Transverse colon (tissue), 4 donors: ENCODE measurements at regions not wholly inside any gene's neighbourhood (a gene's known extent, or its start where the extent isn't known, plus 50 kb on each side); places are given as distances from the start of the nearest gene placed in this dataset.
"Not testable (repeated sequence)": the region's sequence is repeated elsewhere in the genome, so short reads cannot be mapped to it uniquely, and the experiment has no call there.

Source experiments
- DNase-seq: peaks from one replicate; pipeline ENCODE4 v3.0.0-alpha.2; 2019
- H3K27ac ChIP-seq, 4 donors: fragments of 200-600 bp; sonication (generic); 2 replicates each; pipeline ENCODE4 v1.5.1; 2016 to 2018; ENCODE audit warnings: inconsistent platforms in 4 of 4
- H3K27me3 ChIP-seq: fragments of 200-600 bp; sonication (generic); 2 replicates; pipeline ENCODE4 v1.5.1; 2017; ENCODE audit warnings: inconsistent platforms
- H3K36me3 ChIP-seq, 4 donors: fragments of 200-600 bp; sonication (generic); 2 replicates each; pipeline ENCODE4 v1.5.1; 2017 to 2019; ENCODE audit warnings: inconsistent platforms in 4 of 4
- H3K4me1 ChIP-seq, 4 donors: fragments of 200-600 bp; sonication (generic); 2 replicates each; pipeline ENCODE4 v1.5.1; 2017 to 2020; ENCODE audit warnings: inconsistent platforms in 4 of 4
- H3K4me3 ChIP-seq, 4 donors: fragments of 200-600 bp; sonication (generic); 1 replicate in 1 of 4; 2 replicates in 3 of 4; pipeline versions ENCODE4 v1.5.1 to v1.6.1; 2017 to 2019; ENCODE audit warnings: inconsistent platforms in 4 of 4
- H3K9me3 ChIP-seq, 2 donors: fragments of 200-600 bp; sonication (generic); 2 replicates each; pipeline ENCODE4 v1.5.1; 2017 to 2019; ENCODE audit warnings: inconsistent platforms in 2 of 2
- WGBS, 2 donors: methylation state at CpG; one replicate each; pipeline ENCODE4 v1.1.5; 2018; ENCODE audit warnings: low coverage in 1 of 2; 5-methylcytosine and 5-hydroxymethylcytosine counted together
- in situ Hi-C, 4 donors: fragments of 200-750 bp; cut with MboI; loops; one replicate each; pipeline versions ENCODE4 v1.15.0 to v1.15.1; 2017; ENCODE audit warnings: low sequenced_read_pairs in 3 of 4, low pct_ligation_motif_present in 1 of 4, low pct_unique_long_range_greater_than_20kb in 1 of 4
- intact Hi-C: fragments of 100-400 bp; cut with DNase I; formaldehyde crosslinking; loops from one replicate; pipeline ENCODE4 v1.15.1; 2023; ENCODE audit warnings: low total_unique reads

DNA sequence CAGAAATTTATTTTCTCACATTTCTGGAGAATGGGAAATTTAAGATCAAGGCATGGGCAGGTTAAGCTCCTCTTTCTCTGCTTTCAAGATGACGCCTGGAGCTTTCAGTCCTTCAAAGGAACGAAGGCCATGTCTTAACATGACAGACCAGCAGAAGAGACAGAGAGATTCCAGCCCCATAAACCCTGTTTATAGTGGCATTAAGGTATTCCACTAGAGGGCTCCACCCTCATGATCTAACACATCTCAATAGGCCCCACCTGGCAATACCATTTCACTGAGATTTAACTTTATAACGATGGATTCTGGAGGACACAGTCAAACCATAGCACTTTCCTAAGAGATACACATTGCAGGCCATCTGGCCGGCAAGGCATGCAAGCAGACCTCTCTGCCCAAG, 1406.1 kb downstream of the RPIA start:
- H3K36me3 ChIP-seq, in situ Hi-C loops, intact Hi-C loops, H3K4me1 ChIP-seq, H3K27me3 ChIP-seq, DNase-seq, H3K27ac ChIP-seq, H3K9me3 ChIP-seq, H3K4me3 ChIP-seq: not testable (repeated sequence)
- WGBS, 2 donors = 65% methylated on average over 4 of the region's 4 CpGs; no CpG with 5 or more reads in 1 of the 2 donors

GRCh38 chr2:90105142-90105541, 1413.7 kb downstream of the RPIA start:
- in situ Hi-C loops, H3K4me3 ChIP-seq, DNase-seq, H3K9me3 ChIP-seq, H3K27ac ChIP-seq, H3K27me3 ChIP-seq, H3K36me3 ChIP-seq, H3K4me1 ChIP-seq, intact Hi-C loops: not testable (repeated sequence)
- WGBS, 2 donors = 17% methylated on average over 4 of the region's 4 CpGs; no CpG with 5 or more reads in 1 of the 2 donors

DNA sequence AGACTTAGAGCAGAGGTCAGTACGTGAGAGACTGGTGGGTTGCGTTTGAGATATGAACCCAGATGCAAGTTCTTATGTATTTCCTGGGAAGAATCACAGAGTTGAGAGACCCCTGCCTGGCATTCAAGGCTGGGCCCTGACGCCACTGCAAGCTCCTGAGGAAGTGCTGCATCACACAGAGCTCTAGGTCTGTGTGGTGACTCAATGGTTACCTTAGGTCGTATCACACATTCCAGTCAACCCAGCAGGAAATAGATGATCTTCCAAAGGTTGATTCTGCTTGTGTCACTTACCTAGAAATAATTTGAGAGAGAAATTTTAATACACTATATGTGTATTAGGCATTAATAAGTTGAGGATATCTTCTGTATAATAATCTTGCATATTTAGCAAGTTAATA, 1431.9 kb downstream of the RPIA start:
- DNase-seq, H3K27me3 ChIP-seq, H3K36me3 ChIP-seq, H3K4me1 ChIP-seq, H3K27ac ChIP-seq, intact Hi-C loops, H3K4me3 ChIP-seq, in situ Hi-C loops, H3K9me3 ChIP-seq: not testable (repeated sequence)
- 53% methylated on average over 4 of the region's 4 CpGs; no CpG with 5 or more reads in 1 of the 2 donors for WGBS, 2 donors

- H3K27me3 ChIP-seq, H3K36me3 ChIP-seq, H3K4me1 ChIP-seq, H3K4me3 ChIP-seq, DNase-seq, H3K9me3 ChIP-seq, in situ Hi-C loops, intact Hi-C loops, H3K27ac ChIP-seq: not testable (repeated sequence)
- 95% methylated on average over 1 of the region's 1 CpG; no CpG with 5 or more reads in 1 of the 2 donors for WGBS, 2 donors
These were observed 1447.6 kb downstream of the RPIA start for GRCh38 chr2:90139046-90139445.

GRCh38 chr2:90141558-90141957, 1450.1 kb downstream of the RPIA start:
- H3K27me3 ChIP-seq, intact Hi-C loops, H3K9me3 ChIP-seq, DNase-seq, H3K4me3 ChIP-seq, H3K36me3 ChIP-seq, H3K4me1 ChIP-seq, in situ Hi-C loops, H3K27ac ChIP-seq: not testable (repeated sequence)
- WGBS, 2 donors = 77% methylated on average over 5 of the region's 5 CpGs; no CpG with 5 or more reads in 1 of the 2 donors

DNA sequence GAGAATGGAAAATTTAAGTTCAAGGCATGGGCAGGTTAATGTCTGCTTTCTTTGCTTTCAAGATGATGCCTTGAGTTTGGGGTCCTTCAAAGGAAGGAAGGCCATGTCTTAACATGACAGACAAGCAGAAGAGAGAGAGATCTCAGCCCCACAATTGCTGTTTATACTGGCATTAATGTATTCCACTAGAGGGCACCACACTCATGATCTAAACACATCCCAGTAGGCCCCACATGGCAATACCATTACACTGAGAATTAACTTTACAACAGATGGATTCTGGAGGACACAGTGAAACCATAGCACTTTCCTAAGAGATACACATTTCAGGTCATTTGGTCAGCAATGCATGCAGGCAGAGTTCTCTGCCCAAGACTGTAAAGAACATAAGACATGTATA, 1460.3 kb downstream of the RPIA start:
- intact Hi-C loops, DNase-seq, H3K27ac ChIP-seq, H3K4me1 ChIP-seq, in situ Hi-C loops, H3K9me3 ChIP-seq, H3K4me3 ChIP-seq, H3K27me3 ChIP-seq, H3K36me3 ChIP-seq: not testable (repeated sequence)

DNA sequence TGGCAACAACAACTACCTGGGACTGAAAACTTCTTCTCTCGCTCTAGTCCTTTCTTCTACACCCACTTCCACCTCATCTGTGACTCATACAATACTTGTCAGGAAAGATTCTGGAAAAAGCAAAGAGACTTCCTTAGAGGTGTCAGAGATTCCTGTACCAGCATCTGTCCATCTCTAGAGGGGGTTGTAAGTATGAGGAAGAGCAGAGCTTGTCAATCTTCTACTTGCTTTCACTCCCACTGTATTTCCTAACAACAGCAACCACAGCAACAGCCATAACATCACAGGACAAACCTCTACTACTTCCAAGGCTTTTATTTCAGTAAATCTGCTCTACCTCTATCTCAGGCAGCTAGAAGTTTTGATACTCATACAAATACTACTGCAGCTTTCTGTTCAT, 1479.5 kb downstream of the RPIA start:
- WGBS, 2 donors = 80% methylated on average over 1 of the region's 1 CpG; no CpG with 5 or more reads in 1 of the 2 donors
- DNase-seq, H3K4me3 ChIP-seq, H3K36me3 ChIP-seq, H3K27ac ChIP-seq, intact Hi-C loops, H3K9me3 ChIP-seq, H3K4me1 ChIP-seq, H3K27me3 ChIP-seq, in situ Hi-C loops: not testable (repeated sequence)

GRCh38 chr2:90173081-90173480, 1481.6 kb downstream of the RPIA start:
- H3K9me3 ChIP-seq, H3K4me3 ChIP-seq, in situ Hi-C loops, H3K27ac ChIP-seq, H3K27me3 ChIP-seq, H3K36me3 ChIP-seq, intact Hi-C loops, H3K4me1 ChIP-seq, DNase-seq: not testable (repeated sequence)
- 55% methylated on average over 2 of the region's 2 CpGs; no CpG with 5 or more reads in 1 of the 2 donors for WGBS, 2 donors

DNA sequence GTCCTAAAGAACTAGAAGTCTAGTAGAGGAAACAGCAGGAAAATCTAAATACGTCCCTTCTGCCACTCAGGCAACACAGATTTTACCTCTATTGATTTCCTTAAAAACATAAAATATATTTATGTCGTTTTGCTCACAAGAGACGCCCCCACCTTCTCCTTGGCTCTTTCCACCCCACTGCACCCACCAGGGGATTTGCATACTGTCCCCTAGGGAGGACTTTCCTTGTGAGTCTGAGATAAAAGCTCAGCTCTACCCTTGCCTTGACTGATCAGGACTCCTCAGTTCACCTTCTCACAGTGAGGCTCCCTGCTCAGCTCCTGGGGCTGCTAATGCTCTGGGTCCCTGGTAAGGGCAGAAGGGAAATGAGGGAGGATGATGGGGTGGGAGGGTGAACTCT, 1488.1 kb downstream of the RPIA start:
- WGBS, 2 donors = 51% methylated on average over 2 of the region's 3 CpGs; no CpG with 5 or more reads in 1 of the 2 donors
- H3K4me1 ChIP-seq, H3K36me3 ChIP-seq, H3K27me3 ChIP-seq, DNase-seq, H3K27ac ChIP-seq, H3K4me3 ChIP-seq, intact Hi-C loops, in situ Hi-C loops, H3K9me3 ChIP-seq: not testable (repeated sequence)
